ENCODE measurements at regions not wholly inside any gene's neighbourhood (a gene's known extent, or its start where the extent isn't known, plus 50 kb on each side); places are given as distances from the start of the nearest gene placed in this dataset.

DNA sequence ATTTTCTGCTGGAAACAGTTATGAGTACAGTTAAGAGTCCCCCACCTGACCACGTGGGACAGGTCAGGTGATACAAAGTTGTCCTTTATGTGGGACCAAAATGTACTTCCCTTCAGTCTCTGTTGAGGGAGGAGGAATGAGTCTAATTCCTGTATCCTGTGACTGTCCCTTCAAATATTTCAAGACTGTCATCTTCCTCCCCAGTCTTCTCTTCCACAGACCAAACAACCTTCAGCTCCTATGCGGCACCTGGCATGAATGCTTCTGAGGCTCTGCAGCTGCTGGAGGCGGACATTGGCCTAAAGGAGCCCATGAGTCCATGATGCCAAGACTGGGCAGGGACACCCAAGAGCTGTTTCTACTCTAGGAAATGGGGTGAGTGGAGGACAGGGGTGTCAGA is 72.1 kb upstream of the SIM2 start:
- TF ChIP-seq, protein P1, sequence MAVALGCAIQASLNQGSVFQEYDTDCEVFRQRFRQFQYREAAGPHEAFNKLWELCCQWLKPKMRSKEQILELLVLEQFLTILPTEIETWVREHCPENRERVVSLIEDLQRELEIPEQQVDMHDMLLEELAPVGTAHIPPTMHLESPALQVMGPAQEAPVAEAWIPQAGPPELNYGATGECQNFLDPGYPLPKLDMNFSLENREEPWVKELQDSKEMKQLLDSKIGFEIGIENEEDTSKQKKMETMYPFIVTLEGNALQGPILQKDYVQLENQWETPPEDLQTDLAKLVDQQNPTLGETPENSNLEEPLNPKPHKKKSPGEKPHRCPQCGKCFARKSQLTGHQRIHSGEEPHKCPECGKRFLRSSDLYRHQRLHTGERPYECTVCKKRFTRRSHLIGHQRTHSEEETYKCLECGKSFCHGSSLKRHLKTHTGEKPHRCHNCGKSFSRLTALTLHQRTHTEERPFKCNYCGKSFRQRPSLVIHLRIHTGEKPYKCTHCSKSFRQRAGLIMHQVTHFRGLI (tag by site-specific recombination; IDR thresholded peaks at IDR 0.05): no peak
- no peak for TF ChIP-seq MZF1 (tag by site-specific recombination; IDR thresholded peaks at IDR 0.05; ENCODE audit: borderline replicate concordance)

All from HEK293 (cell line).